ENCODE measurements at regions not wholly inside any gene's neighbourhood (a gene's known extent, or its start where the extent isn't known, plus 50 kb on each side); places are given as distances from the start of the nearest gene placed in this dataset.

GRCh38 chr14:22387776-22388241 is 201.2 kb downstream of the DAD1 start (continued):
- TF ChIP-seq CBX8 (IDR thresholded peaks at IDR 0.05; ENCODE audit: borderline replicate concordance, low read depth, low read length) (no peak), BRCA1 (IDR thresholded peaks at IDR 0.05; ENCODE audit: low read depth, low read length) (no peak), EGR1 (IDR thresholded peaks at IDR 0.05; ENCODE audit: borderline replicate concordance, low read depth, low read length) (no peak)
